ENCODE measurements at regions not wholly inside any gene's neighbourhood (a gene's known extent, or its start where the extent isn't known, plus 50 kb on each side); places are given as distances from the start of the nearest gene placed in this dataset.
A peak's percentile ranks its signal among the peaks of the same experiment; 100 is the strongest.

DNA sequence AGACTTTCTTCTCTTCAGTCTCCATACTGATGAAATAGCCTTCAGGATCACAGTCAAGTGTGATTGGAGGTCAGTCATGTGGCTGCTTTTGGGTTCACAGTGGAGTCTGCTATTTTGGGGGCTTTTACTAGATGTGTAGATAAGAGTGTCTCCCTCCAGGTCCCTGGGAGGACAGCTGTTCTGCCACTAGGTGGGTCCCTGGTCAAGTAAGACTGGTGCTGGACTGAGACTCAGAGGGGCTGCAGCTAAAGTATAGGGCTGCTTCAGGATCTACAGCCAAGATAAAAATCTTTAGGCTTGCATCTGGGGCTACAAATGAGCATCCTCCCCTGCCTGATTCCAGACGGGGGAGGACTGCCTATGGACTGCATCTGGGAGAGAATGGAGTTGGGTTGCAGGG lies 200.7 kb upstream of the ANKRD50 start:
- ChIA-PET POLR2A (ENCODE audit: partially characterized antibody) (no interaction called here), CTCF (ENCODE audit: partially characterized antibody) (no interaction called here)
- Histone ChIP-seq H2AK5ac (ENCODE audit: low read depth, low read length) (no peak overlapping the region), H3K4me2 (ENCODE audit: insufficient read depth in 1 of 2, low read depth in 2 of 2, low read length in 2 of 2) (no peak overlapping the region), H2AFZ (ENCODE audit: low read length) (peak overlapping the region; percentile 98), H2BK12ac (ENCODE audit: low read depth, low read length) (0 out of 2 replicates have a peak overlapping the region, but pooled peaks have one; percentile 20), H2BK15ac (ENCODE audit: low read length) (no peak overlapping the region), H3K27me3 (replicated peaks in 1 of 4; ENCODE audit: control insufficient read depth in 3 of 4, extremely low read depth in 1 of 4, insufficient read depth in 3 of 4, low read length in 3 of 4) (no peaks in the 10 kb centered on the region), H3K36me3 (ENCODE audit: control insufficient read depth in 2 of 4, insufficient read depth in 4 of 4, low read length in 3 of 4) (0 out of 8 replicates have a peak, but pooled peaks cover 0 to 3% (median 0%) of the 10 kb centered on the region in 4 experiments), H3K9ac (replicated peaks in 1 of 4; ENCODE audit: extremely low read depth in 1 of 4, low read depth in 3 of 4, low read length in 3 of 4) (no peak overlapping the region), H3K4ac (replicated peaks; ENCODE audit: insufficient read length, low read depth, low read length) (no peak overlapping the region), H3K18ac (ENCODE audit: extremely low read depth, low read length) (no peak overlapping the region), H3K56ac (replicated peaks; ENCODE audit: insufficient read length, low read depth, low read length) (no peak overlapping the region), H3K79me1 (ENCODE audit: low read depth, low read length) (no peaks in the 10 kb centered on the region), H3K4me3 (ENCODE audit: extremely low read depth in 1 of 4, insufficient read depth in 2 of 4, low read depth in 3 of 4, low read length in 4 of 4) (no peak overlapping the region), H4K20me1 (replicated peaks in 1 of 2; ENCODE audit: control insufficient read depth in 1 of 2, insufficient read depth in 2 of 2, low read length in 2 of 2) (no peaks in the 10 kb centered on the region), H3K14ac (ENCODE audit: insufficient read length) (no peak overlapping the region), H3K23ac (ENCODE audit: insufficient read length) (no peak overlapping the region), H4K5ac (ENCODE audit: insufficient read length, low read depth, low read length) (no peak overlapping the region), H3K4me1 (replicated peaks in 1 of 4; ENCODE audit: control insufficient read depth in 3 of 4, insufficient read depth in 4 of 4, low read length in 3 of 4) (no peaks in the 10 kb centered on the region), H4K8ac (ENCODE audit: extremely low read depth, insufficient read depth, low read length) (no peak overlapping the region), H4K91ac (replicated peaks; ENCODE audit: insufficient read length, low read length) (no peak overlapping the region), H3K23me2 (ENCODE audit: low read depth, low read length) (no peaks in the 10 kb centered on the region), H3K27ac (ENCODE audit: low read depth, low read length) (no peak overlapping the region), H2BK120ac (replicated peaks; ENCODE audit: low read depth, low read length) (no peak overlapping the region), H3K79me2 (ENCODE audit: control insufficient read depth in 1 of 2, insufficient read depth in 2 of 2, low read length in 2 of 2) (no peaks in the 10 kb centered on the region), H3K9me3 (ENCODE audit: insufficient read depth in 2 of 2, low read depth in 1 of 2, low read length in 1 of 2) (peaks cover 4 to 13% of the 10 kb centered on the region in 2 experiments; a peak in 3 of 4 replicates), H2BK20ac (ENCODE audit: low read length) (0 out of 2 replicates have a peak overlapping the region, but pooled peaks have one; percentile 36), H2BK5ac (ENCODE audit: low read depth, low read length) (peak overlapping the region; percentile 89; the same call in 1 of the 2 replicates)
- FAIRE-seq, result no peak
- 67% methylated on average over 1 of the region's 1 CpG; no CpG with 5 or more reads in 1 of the 2 experiments for WGBS, 2 experiments (ENCODE audit: extremely low coverage in 1 of 2, insufficient coverage in 1 of 2, insufficient read length in 1 of 2, insufficient replicate concordance in 2 of 2, low coverage in 1 of 2, low lambda C conversion rate in 2 of 2, missing lambda C conversion rate in 1 of 2)
- DNase-seq (ENCODE audit: low read depth in 1 of 2, low spot score in 2 of 2), result no peak
- TF ChIP-seq RAD21 (IDR thresholded peaks at IDR 0.05 in 1 of 2, conservative IDR thresholded peaks at IDR 0.05 in 1 of 2; ENCODE audit: low read depth in 2 of 2, low read length in 2 of 2) (peak; percentile 39 to 55), SP2 (IDR thresholded peaks at IDR 0.05; ENCODE audit: low read length) (no peak)
- TF ChIP-seq, protein P1, sequence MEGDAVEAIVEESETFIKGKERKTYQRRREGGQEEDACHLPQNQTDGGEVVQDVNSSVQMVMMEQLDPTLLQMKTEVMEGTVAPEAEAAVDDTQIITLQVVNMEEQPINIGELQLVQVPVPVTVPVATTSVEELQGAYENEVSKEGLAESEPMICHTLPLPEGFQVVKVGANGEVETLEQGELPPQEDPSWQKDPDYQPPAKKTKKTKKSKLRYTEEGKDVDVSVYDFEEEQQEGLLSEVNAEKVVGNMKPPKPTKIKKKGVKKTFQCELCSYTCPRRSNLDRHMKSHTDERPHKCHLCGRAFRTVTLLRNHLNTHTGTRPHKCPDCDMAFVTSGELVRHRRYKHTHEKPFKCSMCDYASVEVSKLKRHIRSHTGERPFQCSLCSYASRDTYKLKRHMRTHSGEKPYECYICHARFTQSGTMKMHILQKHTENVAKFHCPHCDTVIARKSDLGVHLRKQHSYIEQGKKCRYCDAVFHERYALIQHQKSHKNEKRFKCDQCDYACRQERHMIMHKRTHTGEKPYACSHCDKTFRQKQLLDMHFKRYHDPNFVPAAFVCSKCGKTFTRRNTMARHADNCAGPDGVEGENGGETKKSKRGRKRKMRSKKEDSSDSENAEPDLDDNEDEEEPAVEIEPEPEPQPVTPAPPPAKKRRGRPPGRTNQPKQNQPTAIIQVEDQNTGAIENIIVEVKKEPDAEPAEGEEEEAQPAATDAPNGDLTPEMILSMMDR (IDR thresholded peaks at IDR 0.05; ENCODE audit: control extremely low read depth in 1 of 3, insufficient read depth in 1 of 3, low read depth in 1 of 3, low read length in 3 of 3), result peak in 1 of 3 experiments; percentile 25; a peak in 1 of 4 replicates

Measured in H1 (cell line).